HCT116 (cell line): ENCODE measurements at regions not wholly inside any gene's neighbourhood (a gene's known extent, or its start where the extent isn't known, plus 50 kb on each side); places are given as distances from the start of the nearest gene placed in this dataset.

Experiments
- ATAC-seq: fragments of 200-7000 bp; cut with Tn5 transposase; 2 replicates; pipeline ENCODE4 v1.9.1; 2020; ENCODE audit warnings: mild to moderate bottlenecking, moderate library complexity
- BruUV-seq: library from RNA; stranded (reverse); fragments of 400-500 nt; replicated peaks from 2 replicates; lab custom pipeline; 2021; lab: Mats Ljungman, UMichigan
- CTCF ChIA-PET: fragments of 300-600 bp; sonication (Branson Sonifier 250); formaldehyde crosslinking; loops from one replicate; lab custom pipeline; 2021; ENCODE audit warnings: antibody characterized with exemption; lab: Charles Lee
- POLR2A ChIA-PET: fragments of 300-600, 350-600 bp; sonication (Branson Sonifier 250); formaldehyde crosslinking; loops from one replicate; lab custom pipeline; 2021; ENCODE audit warnings: antibody characterized with exemption; lab: Charles Lee
- RAD21 ChIA-PET, 2 experiments: fragments of 300-600 bp; sonication (Branson Sonifier 250); formaldehyde crosslinking; loops; one replicate each; lab custom pipeline; 2023; ENCODE audit warnings: low total read pairs in 2 of 2; ENCODE audit not compliant: uncharacterized antibody in 2 of 2, unreplicated experiment in 2 of 2, low non-redundant PET in 1 of 2; lab: Charles Lee
- DNase-seq: peaks from one replicate; pipeline ENCODE4 v3.0.0-alpha.2; 2010; ENCODE audit warnings: low read depth, low spot score
- H2AFZ ChIP-seq: fragments of 200-600 bp; shearing (Covaris generic), sonication (generic); 2 replicates; pipeline ENCODE4 v1.6.1; 2017; ENCODE audit warnings: low read depth, mixed run types, mixed read lengths, antibody characterized with exemption, low read length; ENCODE audit not compliant: poor library complexity, severe bottlenecking
- H3K27ac ChIP-seq: 2 replicates; pipeline ENCODE4 v1.5.1; 2012; ENCODE audit warnings: low read depth, low read length
- H3K27me3 ChIP-seq: fragments of 200-600 bp; sonication (generic); 2 replicates; pipeline ENCODE4 v1.6.1; 2016; ENCODE audit warnings: mixed run types, low read length, mixed read lengths; ENCODE audit not compliant: insufficient read depth
- H3K36me3 ChIP-seq, 2 experiments: fragments of 200-500 bp in 1 of 2; fragments of 200-600 bp in 1 of 2; sonication (Bioruptor generic) in 1 of 2; sonication (generic) in 1 of 2; 2 replicates each; pipeline versions ENCODE4 v1.5.1 to v1.6.1; 2014 to 2016; ENCODE audit warnings: low read length in 2 of 2, inconsistent platforms in 1 of 2, mixed read lengths in 1 of 2, mixed run types in 1 of 2; ENCODE audit not compliant: insufficient read depth in 2 of 2, control insufficient read depth in 1 of 2
- H3K4me1 ChIP-seq, 2 experiments: fragments of 200-600 bp in 1 of 2; sonication (generic) in 1 of 2; 2 replicates each; pipeline versions ENCODE4 v1.5.1 to v1.6.1; 2012 to 2017; ENCODE audit warnings: low read length in 2 of 2, inconsistent platforms in 1 of 2, mild to moderate bottlenecking in 1 of 2, mixed read lengths in 1 of 2, mixed run types in 1 of 2, moderate library complexity in 1 of 2; ENCODE audit not compliant: insufficient read depth in 2 of 2, control insufficient read depth in 1 of 2
- H3K4me2 ChIP-seq: fragments of 200-600 bp; sonication (generic); 2 replicates; pipeline ENCODE4 v1.6.1; 2017; ENCODE audit warnings: mixed run types, low read length, mixed read lengths
- H3K4me3 ChIP-seq, 2 experiments: fragments of 200-600 bp in 1 of 2; sonication (generic) in 1 of 2; replicated peaks in 1 of 2; 2 replicates each; pipeline ENCODE4 v1.5.1; 2011 to 2016; ENCODE audit warnings: low read length in 2 of 2, control low read depth in 1 of 2, low read depth in 1 of 2, mild to moderate bottlenecking in 1 of 2, mixed read lengths in 1 of 2, mixed run types in 1 of 2
- H3K79me2 ChIP-seq: fragments of 200-600 bp; sonication (generic); 2 replicates; pipeline ENCODE4 v1.6.1; 2017; ENCODE audit warnings: mild to moderate bottlenecking, mixed run types, low read length, moderate library complexity, mixed read lengths; ENCODE audit not compliant: insufficient read depth
- H3K9ac ChIP-seq: fragments of 200-600 bp; sonication (generic); 2 replicates; pipeline ENCODE4 v1.6.1; 2016; ENCODE audit warnings: low read length, mixed read lengths
- H3K9me2 ChIP-seq: fragments of 200-600 bp; sonication (generic), shearing (Covaris generic); 2 replicates; pipeline ENCODE4 v1.6.1; 2017; ENCODE audit warnings: mixed run types, mild to moderate bottlenecking, moderate library complexity; ENCODE audit not compliant: insufficient read depth
- H3K9me3 ChIP-seq, 2 experiments: fragments of 200-500 bp in 1 of 2; fragments of 200-600 bp in 1 of 2; sonication (Bioruptor generic) in 1 of 2; sonication (generic) in 1 of 2; 2 replicates each; pipeline ENCODE4 v1.6.1; 2014 to 2017; ENCODE audit warnings: low read length in 2 of 2, mixed read lengths in 2 of 2, inconsistent platforms in 1 of 2, low read depth in 1 of 2, mild to moderate bottlenecking in 1 of 2, mixed run types in 1 of 2, moderate library complexity in 1 of 2; ENCODE audit not compliant: control insufficient read depth in 1 of 2, insufficient read depth in 1 of 2
- H4K20me1 ChIP-seq: fragments of 200-600 bp; sonication (generic), shearing (Covaris generic); 2 replicates; pipeline ENCODE4 v1.6.1; 2017; ENCODE audit warnings: mixed run types, mild to moderate bottlenecking, moderate library complexity; ENCODE audit not compliant: insufficient read depth
- CTCF ChIP-seq, 3 experiments: fragments of 200-600 bp in 1 of 3; sonication (generic) in 1 of 3; IDR thresholded peaks in 2 of 3; conservative IDR thresholded peaks in 1 of 3; 2 replicates each; pipeline ENCODE4 v1.5.1; 2012 to 2017; ENCODE audit warnings: low read depth in 2 of 3, low read length in 2 of 3, antibody characterized with exemption in 1 of 3, borderline replicate concordance in 1 of 3, control low read depth in 1 of 3, mild to moderate bottlenecking in 1 of 3, mixed read lengths in 1 of 3, mixed run types in 1 of 3, moderate library complexity in 1 of 3; ENCODE audit not compliant: insufficient read depth in 1 of 3
- ELF1 ChIP-seq: IDR thresholded peaks from 2 replicates; pipeline ENCODE4 v1.6.1; 2012; ENCODE audit warnings: low read depth, borderline replicate concordance
- EZH2phosphoT487 ChIP-seq: fragments of 200-600 bp; IDR thresholded peaks from 2 replicates; pipeline ENCODE4 v1.6.1; 2018; ENCODE audit warnings: antibody characterized with exemption, borderline replicate concordance
- JUND ChIP-seq: IDR thresholded peaks from 2 replicates; pipeline ENCODE4 v1.6.1; 2012
- POLR2A ChIP-seq: IDR thresholded peaks from 2 replicates; pipeline ENCODE4 v1.7.0; 2011; ENCODE audit warnings: borderline replicate concordance; ENCODE audit not compliant: insufficient read depth, insufficient read length; ENCODE audit errors: extremely low read depth
- POLR2AphosphoS5 ChIP-seq: IDR thresholded peaks from 2 replicates; pipeline ENCODE4 v1.6.1; 2011; ENCODE audit warnings: mild to moderate bottlenecking, low read depth, low read length, moderate library complexity
- RAD21 ChIP-seq: IDR thresholded peaks from 2 replicates; pipeline ENCODE4 v1.6.1; 2012; ENCODE audit warnings: low read depth, mild to moderate bottlenecking
- REST ChIP-seq: IDR thresholded peaks from 2 replicates; pipeline ENCODE4 v1.6.1; 2012; ENCODE audit warnings: low read depth
- SIN3A ChIP-seq: IDR thresholded peaks from 2 replicates; pipeline ENCODE4 v1.6.1; 2012; ENCODE audit warnings: low read depth
- SRF ChIP-seq: IDR thresholded peaks from 2 replicates; pipeline ENCODE4 v1.6.1; 2012; ENCODE audit warnings: low read depth
- TCF7L2 ChIP-seq: IDR thresholded peaks from 2 replicates; pipeline ENCODE4 v1.7.0; 2011; ENCODE audit warnings: borderline replicate concordance, inconsistent platforms; ENCODE audit not compliant: insufficient read depth, insufficient read length; ENCODE audit errors: extremely low read depth
- ZFX ChIP-seq: fragments of 450-650 bp; IDR thresholded peaks from 2 replicates; pipeline ENCODE4 v1.6.1; 2017
- intact Hi-C: fragments of 100-400 bp; cut with micrococcal nuclease; formaldehyde crosslinking; loops from 2 replicates; pipeline ENCODE4 v1.10.0; 2022

GRCh38 chr3:6251612-6252400 is 609.1 kb upstream of the GRM7 start:
- ChIA-PET RAD21 (no interaction called here), POLR2A (no interaction called here), CTCF (no interaction called here)
- Histone ChIP-seq H3K9ac (no peak overlapping the region), H3K4me3 (no peak overlapping the region), H3K27ac (no peak overlapping the region), H3K9me2 (no peaks in the 10 kb centered on the region), H2AFZ (no peak overlapping the region), H3K4me1 (no peaks in the 10 kb centered on the region), H3K36me3 (no peaks in the 10 kb centered on the region), H3K27me3 (no peaks in the 10 kb centered on the region), H3K9me3 (no peaks in the 10 kb centered on the region), H4K20me1 (no peaks in the 10 kb centered on the region; the same call in 1 of the 2 replicates), H3K4me2 (no peak overlapping the region), H3K79me2 (no peaks in the 10 kb centered on the region)
- intact Hi-C loops, result no loop called here
- ATAC-seq (no peak), DNase-seq (no peak)
- TF ChIP-seq EZH2phosphoT487, result no peak
- TF ChIP-seq POLR2A, result no peak
- TF ChIP-seq RAD21, result no peak
- TF ChIP-seq REST, result no peak
- TF ChIP-seq JUND, result no peak
- TF ChIP-seq CTCF (IDR thresholded peaks at IDR 0.05 in 2 of 3, conservative IDR thresholded peaks at IDR 0.05 in 1 of 3; ENCODE audit: borderline replicate concordance in 1 of 3, insufficient read depth in 1 of 3, low read depth in 2 of 3, low read length in 2 of 3), result no peak
- no peak for TF ChIP-seq SIN3A
- no peak for TF ChIP-seq TCF7L2
- no peak for TF ChIP-seq ZFX
- no peak for TF ChIP-seq SRF
- TF ChIP-seq POLR2AphosphoS5, result no peak
- no peak for TF ChIP-seq ELF1
- BruUV-seq, result no TSS peak
